ENCODE measurements at regions not wholly inside any gene's neighbourhood (a gene's known extent, or its start where the extent isn't known, plus 50 kb on each side); places are given as distances from the start of the nearest gene placed in this dataset.
"Not testable (repeated sequence)": the region's sequence is repeated elsewhere in the genome, so short reads cannot be mapped to it uniquely, and the experiment has no call there.

- TF ChIP-seq ZNF404 (tag by site-specific recombination; IDR thresholded peaks at IDR 0.05) = not testable (repeated sequence)
- TF ChIP-seq, protein P1, sequence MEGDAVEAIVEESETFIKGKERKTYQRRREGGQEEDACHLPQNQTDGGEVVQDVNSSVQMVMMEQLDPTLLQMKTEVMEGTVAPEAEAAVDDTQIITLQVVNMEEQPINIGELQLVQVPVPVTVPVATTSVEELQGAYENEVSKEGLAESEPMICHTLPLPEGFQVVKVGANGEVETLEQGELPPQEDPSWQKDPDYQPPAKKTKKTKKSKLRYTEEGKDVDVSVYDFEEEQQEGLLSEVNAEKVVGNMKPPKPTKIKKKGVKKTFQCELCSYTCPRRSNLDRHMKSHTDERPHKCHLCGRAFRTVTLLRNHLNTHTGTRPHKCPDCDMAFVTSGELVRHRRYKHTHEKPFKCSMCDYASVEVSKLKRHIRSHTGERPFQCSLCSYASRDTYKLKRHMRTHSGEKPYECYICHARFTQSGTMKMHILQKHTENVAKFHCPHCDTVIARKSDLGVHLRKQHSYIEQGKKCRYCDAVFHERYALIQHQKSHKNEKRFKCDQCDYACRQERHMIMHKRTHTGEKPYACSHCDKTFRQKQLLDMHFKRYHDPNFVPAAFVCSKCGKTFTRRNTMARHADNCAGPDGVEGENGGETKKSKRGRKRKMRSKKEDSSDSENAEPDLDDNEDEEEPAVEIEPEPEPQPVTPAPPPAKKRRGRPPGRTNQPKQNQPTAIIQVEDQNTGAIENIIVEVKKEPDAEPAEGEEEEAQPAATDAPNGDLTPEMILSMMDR (tag by site-specific recombination; IDR thresholded peaks at IDR 0.05) = not testable (repeated sequence)
These were observed 88.2 kb upstream of the ZNF658 start for GRCh38 chr9:66812367-66812766.
